ENCODE measurements at regions not wholly inside any gene's neighbourhood (a gene's known extent, or its start where the extent isn't known, plus 50 kb on each side); places are given as distances from the start of the nearest gene placed in this dataset.

GRCh38 chr7:1348823-1349335 lies 110.4 kb downstream of the MICALL2 start:
- H3K9me3 Mint-ChIP-seq = no peaks in the 10 kb centered on the region
- peaks cover 25% of the 10 kb centered on the region for H3K27me3 Mint-ChIP-seq (ENCODE audit: insufficient read depth)
- H3K4me1 Mint-ChIP-seq (ENCODE audit: low read depth) = no peaks in the 10 kb centered on the region
- no peak for DNase-seq
- TF ChIP-seq CTCF (IDR thresholded peaks at IDR 0.05) = no peak
- H3K4me3 Mint-ChIP-seq = no peak overlapping the region
- no peaks in the 10 kb centered on the region for H3K36me3 Mint-ChIP-seq (ENCODE audit: low read depth)
- no peak overlapping the region for H3K27ac Mint-ChIP-seq

- H3K36me3 Mint-ChIP-seq (ENCODE audit: low read depth) = no peaks in the 10 kb centered on the region
- TF ChIP-seq CTCF (IDR thresholded peaks at IDR 0.05) = no peak
- H3K4me3 Mint-ChIP-seq = no peak overlapping the region
- peaks cover 25% of the 10 kb centered on the region for H3K27me3 Mint-ChIP-seq (ENCODE audit: insufficient read depth)
- no peaks in the 10 kb centered on the region for H3K4me1 Mint-ChIP-seq (ENCODE audit: low read depth)
- no peak overlapping the region for H3K27ac Mint-ChIP-seq
- DNase-seq = no peak
- no peaks in the 10 kb centered on the region for H3K9me3 Mint-ChIP-seq
Observed at GRCh38 chr7:1349351-1349761, 109.9 kb downstream of the MICALL2 start.

- no peak for DNase-seq
- H3K9me3 Mint-ChIP-seq = no peaks in the 10 kb centered on the region
- peaks cover 34% of the 10 kb centered on the region for H3K27me3 Mint-ChIP-seq (ENCODE audit: insufficient read depth)
- H3K36me3 Mint-ChIP-seq (ENCODE audit: low read depth) = no peaks in the 10 kb centered on the region
- no peak overlapping the region for H3K4me3 Mint-ChIP-seq
- TF ChIP-seq CTCF (IDR thresholded peaks at IDR 0.05) = no peak
- H3K4me1 Mint-ChIP-seq (ENCODE audit: low read depth) = no peaks in the 10 kb centered on the region
- H3K27ac Mint-ChIP-seq = no peak overlapping the region
Observed at GRCh38 chr7:1351881-1352625, 107.2 kb downstream of the MICALL2 start.

- Mint-ChIP-seq H3K4me1 (ENCODE audit: low read depth) (no peaks in the 10 kb centered on the region), H3K4me3 (no peak overlapping the region), H3K27me3 (ENCODE audit: insufficient read depth) (peaks cover 31% of the 10 kb centered on the region), H3K27ac (no peak overlapping the region), H3K9me3 (no peaks in the 10 kb centered on the region), H3K36me3 (ENCODE audit: low read depth) (no peaks in the 10 kb centered on the region)
- DNase-seq = no peak
- TF ChIP-seq CTCF (IDR thresholded peaks at IDR 0.05) = no peak
Observed at GRCh38 chr7:1352656-1353271, 106.5 kb downstream of the MICALL2 start.

GRCh38 chr7:1354661-1355567 lies 104.4 kb downstream of the MICALL2 start:
- no peak for DNase-seq
- no peak overlapping the region for H3K4me3 Mint-ChIP-seq
- no peaks in the 10 kb centered on the region for H3K9me3 Mint-ChIP-seq
- H3K4me1 Mint-ChIP-seq (ENCODE audit: low read depth) = no peaks in the 10 kb centered on the region
- no peak overlapping the region for H3K27ac Mint-ChIP-seq
- H3K27me3 Mint-ChIP-seq (ENCODE audit: insufficient read depth) = peaks cover 27% of the 10 kb centered on the region
- no peak for TF ChIP-seq CTCF (IDR thresholded peaks at IDR 0.05)
- H3K36me3 Mint-ChIP-seq (ENCODE audit: low read depth) = no peaks in the 10 kb centered on the region
